HEK293T (cell line): ENCODE measurements at regions not wholly inside any gene's neighbourhood (a gene's known extent, or its start where the extent isn't known, plus 50 kb on each side); places are given as distances from the start of the nearest gene placed in this dataset.
A peak's percentile ranks its signal among the peaks of the same experiment; 100 is the strongest.

Experiments used
- CTCF ChIA-PET: fragments of 350-600 bp; formaldehyde crosslinking; extraction: SDS; loops from one replicate; lab custom pipeline; 2021; ENCODE audit warnings: antibody characterized with exemption, inconsistent platforms; lab: Yijun Ruan, JAX
- POLR2A ChIA-PET: fragments of 350-600 bp; formaldehyde crosslinking; extraction: SDS; loops from one replicate; lab custom pipeline; 2020; ENCODE audit warnings: antibody characterized with exemption, inconsistent platforms; lab: Yijun Ruan, JAX
- DNase-seq: peaks from one replicate; pipeline ENCODE4 v3.0.0; 2012; ENCODE audit warnings: mixed read lengths; ENCODE audit errors: extremely low spot score
- ARNT ChIP-seq: fragments of 450-650 bp; IDR thresholded peaks from 2 replicates; pipeline ENCODE4 v1.6.1; 2017; ENCODE audit warnings: mild to moderate bottlenecking
- BHLHE40 ChIP-seq: fragments of 450-650 bp; IDR thresholded peaks from 2 replicates; pipeline ENCODE4 v1.6.1; 2016; ENCODE audit warnings: mild to moderate bottlenecking, moderate library complexity, borderline replicate concordance
- CTBP1 ChIP-seq: fragments of 450-650 bp; IDR thresholded peaks from 2 replicates; pipeline ENCODE4 v1.6.1; 2016; ENCODE audit warnings: borderline replicate concordance
- ELF4 ChIP-seq: fragments of 450-650 bp; IDR thresholded peaks from 2 replicates; pipeline ENCODE4 v1.6.1; 2017; ENCODE audit warnings: antibody characterized with exemption
- FOXA1 ChIP-seq: fragments of 450-650 bp; IDR thresholded peaks from 2 replicates; pipeline ENCODE4 v1.6.1; 2016; ENCODE audit warnings: mild to moderate bottlenecking
- FOXK2 ChIP-seq: fragments of 450-650 bp; IDR thresholded peaks from 2 replicates; pipeline ENCODE4 v1.6.1; 2016; ENCODE audit warnings: mild to moderate bottlenecking
- FOXM1 ChIP-seq: fragments of 450-650 bp; IDR thresholded peaks from 2 replicates; pipeline ENCODE4 v1.6.1; 2017; ENCODE audit warnings: mild to moderate bottlenecking, borderline replicate concordance
- HDGF ChIP-seq: fragments of 450-650 bp; IDR thresholded peaks from 2 replicates; pipeline ENCODE4 v1.6.1; 2017; ENCODE audit warnings: antibody characterized with exemption, borderline replicate concordance
- L3MBTL2 ChIP-seq: fragments of 450-650 bp; conservative IDR thresholded peaks from 2 replicates; pipeline ENCODE4 v1.6.1; 2016; ENCODE audit warnings: mild to moderate bottlenecking
- LEF1 ChIP-seq: fragments of 450-650 bp; IDR thresholded peaks from 2 replicates; pipeline ENCODE4 v1.6.1; 2017; ENCODE audit warnings: mild to moderate bottlenecking, borderline replicate concordance
- NFRKB ChIP-seq: fragments of 450-650 bp; IDR thresholded peaks from 2 replicates; pipeline ENCODE4 v1.6.1; 2016; ENCODE audit warnings: mild to moderate bottlenecking, moderate library complexity
- PKNOX1 ChIP-seq: fragments of 450-650 bp; IDR thresholded peaks from 2 replicates; pipeline ENCODE4 v1.6.1; 2016
- SP1 ChIP-seq: fragments of 450-650 bp; IDR thresholded peaks from 2 replicates; pipeline ENCODE4 v1.6.1; 2017
- SUZ12 ChIP-seq: fragments of 450-650 bp; IDR thresholded peaks from 2 replicates; pipeline ENCODE4 v1.6.1; 2016; ENCODE audit warnings: mild to moderate bottlenecking
- TARDBP ChIP-seq: fragments of 450-650 bp; IDR thresholded peaks from 2 replicates; pipeline ENCODE4 v1.6.1; 2016
- ZNF384 ChIP-seq: fragments of 450-650 bp; IDR thresholded peaks from 2 replicates; pipeline ENCODE4 v1.6.1; 2016

DNA sequence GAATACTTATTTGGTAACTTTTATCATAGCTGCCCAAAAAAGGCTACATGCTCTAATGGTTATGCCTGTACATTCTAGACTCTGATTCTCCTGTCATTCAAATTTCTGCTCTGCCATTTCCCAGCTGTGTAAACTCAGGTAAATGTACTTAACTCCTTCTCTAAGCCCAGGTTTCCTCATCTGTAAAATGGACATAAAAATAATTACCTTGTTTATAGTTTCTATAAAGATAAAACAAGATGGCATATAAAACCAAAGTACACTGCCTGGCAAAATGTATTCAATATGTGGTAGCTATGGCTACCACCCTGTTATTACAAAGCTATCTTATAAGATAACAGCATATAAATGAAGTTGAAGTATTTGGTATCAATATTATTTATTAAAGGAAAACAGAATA, 158.8 kb downstream of the PPARGC1A start:
- DNase-seq: no peak
- POLR2A ChIA-PET: no interaction called here
- CTCF ChIA-PET: no interaction called here
- TF ChIP-seq LEF1: no peak

- POLR2A ChIA-PET: no interaction called here
- no peak for DNase-seq
- TF ChIP-seq NFRKB (no peak), L3MBTL2 (no peak), ARNT (no peak), ZNF384 (no peak), TARDBP (no peak), FOXM1 (no peak), HDGF (no peak), PKNOX1 (no peak), FOXK2 (no peak), SP1 (no peak), BHLHE40 (no peak), LEF1 (no peak), FOXA1 (no peak), ELF4 (no peak)
- CTCF ChIA-PET: no interaction called here
Observed at GRCh38 chr4:23728971-23729370, 160.9 kb downstream of the PPARGC1A start.

- TF ChIP-seq HDGF (no peak), SUZ12 (no peak), ELF4 (no peak), BHLHE40 (no peak), ZNF384 (no peak), ARNT (no peak), FOXM1 (no peak), SP1 (no peak), CTBP1 (no peak), FOXA1 (no peak), TARDBP (no peak), LEF1 (no peak), NFRKB (no peak), PKNOX1 (no peak), L3MBTL2 (no peak), FOXK2 (no peak)
- ChIA-PET CTCF (no interaction called here), POLR2A (no interaction called here)
- no peak for DNase-seq
Observed at GRCh38 chr4:23728393-23728792, 161.5 kb downstream of the PPARGC1A start.

DNA sequence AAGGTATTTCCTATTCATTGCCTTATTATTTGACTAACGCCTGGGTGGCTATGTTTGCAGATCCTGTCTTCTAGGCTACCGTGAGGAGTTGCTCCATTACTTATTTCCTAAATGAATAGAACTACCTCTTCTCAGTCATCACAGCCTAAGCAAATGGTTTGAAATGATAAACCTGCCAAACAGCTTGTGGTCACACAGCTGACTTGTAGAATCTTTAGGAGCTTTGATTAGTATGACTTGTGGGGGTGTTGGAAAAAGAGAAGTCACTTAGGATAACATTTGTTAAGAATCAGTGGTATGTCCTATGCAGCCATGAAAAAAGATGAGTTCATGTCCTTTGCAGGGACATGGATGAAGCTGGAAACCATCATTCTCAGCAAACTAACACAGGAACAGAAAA, 169.3 kb downstream of the PPARGC1A start:
- TF ChIP-seq TARDBP (no peak), L3MBTL2 (no peak), NFRKB (no peak), FOXA1 (no peak), ZNF384 (no peak), SUZ12 (no peak), FOXM1 (no peak), HDGF (no peak), BHLHE40 (no peak), FOXK2 (no peak), PKNOX1 (no peak), ELF4 (no peak), LEF1 (no peak), SP1 (no peak), CTBP1 (no peak), ARNT (no peak)
- ChIA-PET POLR2A (no interaction called here), CTCF (no interaction called here)
- DNase-seq: no peak

- POLR2A ChIA-PET: no interaction called here
- no peak for TF ChIP-seq ARNT
- CTCF ChIA-PET: no interaction called here
- DNase-seq: no peak
Observed at GRCh38 chr4:23718435-23718834, 171.4 kb downstream of the PPARGC1A start.

GRCh38 chr4:23717528-23718248, 172.2 kb downstream of the PPARGC1A start:
- CTCF ChIA-PET: interaction anchor here (0.6 kb wide), 1 partner anchor 64 kb away, joined by 3 read pairs; no protein-coding TSS in a partner anchor
- TF ChIP-seq FOXM1 (no peak), ZNF384 (no peak), ELF4 (no peak)
- POLR2A ChIA-PET: interaction anchor here (0.6 kb wide), 1 partner anchor 173 kb away, joined by 3 read pairs; no protein-coding TSS in a partner anchor
- peak; percentile 36 for DNase-seq

DNA sequence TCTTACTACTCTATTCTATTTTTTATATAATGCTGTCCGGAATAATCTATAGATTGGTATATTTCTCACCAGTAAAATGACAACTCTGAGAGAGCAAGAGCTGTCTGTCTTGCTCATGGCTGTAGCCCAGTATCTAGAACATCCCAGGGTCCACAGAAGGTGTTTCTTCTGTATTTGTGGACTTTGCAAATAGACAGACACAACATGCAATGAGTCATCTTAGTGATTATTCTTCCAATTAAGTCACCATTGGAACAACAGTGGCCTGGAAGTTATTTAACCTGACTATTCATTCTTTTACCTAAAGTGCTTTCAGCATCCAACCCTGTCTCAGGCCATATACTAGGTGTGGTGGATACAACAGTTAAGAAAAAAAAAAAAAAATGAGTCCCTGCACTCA, 179.5 kb downstream of the PPARGC1A start:
- no peak for DNase-seq
- TF ChIP-seq HDGF: no peak
- no peak for TF ChIP-seq BHLHE40
- no peak for TF ChIP-seq FOXK2
- no peak for TF ChIP-seq SP1
- TF ChIP-seq CTBP1: no peak
- TF ChIP-seq FOXA1: no peak
- TF ChIP-seq NFRKB: no peak
- TF ChIP-seq PKNOX1: no peak
- no peak for TF ChIP-seq LEF1
- no peak for TF ChIP-seq ZNF384
- TF ChIP-seq L3MBTL2: no peak
- TF ChIP-seq ELF4: no peak
- no peak for TF ChIP-seq FOXM1
- no peak for TF ChIP-seq TARDBP
- no peak for TF ChIP-seq SUZ12
- no peak for TF ChIP-seq ARNT
- CTCF ChIA-PET: no interaction called here
- POLR2A ChIA-PET: no interaction called here
